DOHH2 (cell line): ENCODE measurements at regions not wholly inside any gene's neighbourhood (a gene's known extent, or its start where the extent isn't known, plus 50 kb on each side); places are given as distances from the start of the nearest gene placed in this dataset.

Experiments used
- EZH2phosphoT487 ChIP-seq: fragments of 200-600 bp; sonication (generic); IDR thresholded peaks from 2 replicates; pipeline ENCODE4 v1.6.1; 2017; ENCODE audit warnings: borderline replicate concordance, mild to moderate bottlenecking, antibody characterized with exemption, low read length, moderate library complexity, mixed read lengths
- TF ChIP-seq, protein P1 (sequence below): fragments of 200-600 bp; sonication (generic); IDR thresholded peaks from one replicate; pipeline ENCODE4 v1.5.1; 2014; ENCODE audit warnings: antibody characterized with exemption, mild to moderate bottlenecking, low read depth, low read length; ENCODE audit not compliant: poor library complexity, severe bottlenecking

GRCh38 chr3:80297720-80298119 lies 529.9 kb upstream of the ROBO1 start:
- TF ChIP-seq, protein P1, sequence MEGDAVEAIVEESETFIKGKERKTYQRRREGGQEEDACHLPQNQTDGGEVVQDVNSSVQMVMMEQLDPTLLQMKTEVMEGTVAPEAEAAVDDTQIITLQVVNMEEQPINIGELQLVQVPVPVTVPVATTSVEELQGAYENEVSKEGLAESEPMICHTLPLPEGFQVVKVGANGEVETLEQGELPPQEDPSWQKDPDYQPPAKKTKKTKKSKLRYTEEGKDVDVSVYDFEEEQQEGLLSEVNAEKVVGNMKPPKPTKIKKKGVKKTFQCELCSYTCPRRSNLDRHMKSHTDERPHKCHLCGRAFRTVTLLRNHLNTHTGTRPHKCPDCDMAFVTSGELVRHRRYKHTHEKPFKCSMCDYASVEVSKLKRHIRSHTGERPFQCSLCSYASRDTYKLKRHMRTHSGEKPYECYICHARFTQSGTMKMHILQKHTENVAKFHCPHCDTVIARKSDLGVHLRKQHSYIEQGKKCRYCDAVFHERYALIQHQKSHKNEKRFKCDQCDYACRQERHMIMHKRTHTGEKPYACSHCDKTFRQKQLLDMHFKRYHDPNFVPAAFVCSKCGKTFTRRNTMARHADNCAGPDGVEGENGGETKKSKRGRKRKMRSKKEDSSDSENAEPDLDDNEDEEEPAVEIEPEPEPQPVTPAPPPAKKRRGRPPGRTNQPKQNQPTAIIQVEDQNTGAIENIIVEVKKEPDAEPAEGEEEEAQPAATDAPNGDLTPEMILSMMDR: no peak
- TF ChIP-seq EZH2phosphoT487: no peak
